ENCODE measurements at regions not wholly inside any gene's neighbourhood (a gene's known extent, or its start where the extent isn't known, plus 50 kb on each side); places are given as distances from the start of the nearest gene placed in this dataset.
A peak's percentile ranks its signal among the peaks of the same experiment; 100 is the strongest.

DNA sequence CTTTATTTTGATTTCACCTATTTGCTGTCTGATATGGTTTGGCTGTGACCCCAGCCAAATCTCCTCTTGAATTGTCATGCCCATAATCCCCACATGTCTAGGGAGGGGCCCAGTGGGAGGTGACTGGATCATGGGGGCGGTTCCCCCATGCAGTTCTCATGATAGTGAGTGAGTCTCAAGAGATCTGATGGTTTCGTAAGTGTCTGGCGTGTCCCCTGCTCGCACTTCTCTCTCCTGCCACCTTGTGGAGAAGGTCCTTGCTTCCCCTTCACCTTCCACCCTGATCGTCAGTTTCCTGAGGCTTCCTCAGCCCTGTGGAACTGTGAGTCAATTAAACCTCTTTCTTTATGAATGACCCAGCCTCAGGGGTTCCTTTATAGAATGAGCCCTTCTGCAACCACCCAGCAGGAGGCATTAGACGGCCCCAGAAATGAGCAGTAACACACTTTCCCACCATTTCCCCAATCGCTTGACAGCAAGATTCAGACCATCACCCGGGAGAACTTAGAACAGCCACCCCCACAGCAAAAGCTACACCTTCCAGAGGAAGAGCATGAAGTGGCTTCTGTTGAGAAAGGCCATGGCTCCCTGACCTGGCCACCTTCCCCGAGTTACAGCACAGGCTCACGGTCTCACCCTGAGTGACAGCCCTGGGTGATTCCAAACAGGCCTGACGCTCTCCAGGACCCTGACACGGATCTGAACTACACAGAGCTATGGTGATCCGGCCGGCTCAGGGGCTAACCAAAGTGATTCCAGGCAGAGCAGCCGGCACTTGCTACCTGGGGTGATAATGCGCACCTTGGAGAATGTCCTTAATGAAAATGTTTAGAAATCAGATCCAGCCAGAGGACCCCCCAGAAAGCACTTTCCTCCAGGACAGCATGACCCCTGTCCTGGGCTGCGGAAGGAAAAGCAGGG lies 131.2 kb upstream of the CDH4 start:
- TF ChIP-seq, protein P1, sequence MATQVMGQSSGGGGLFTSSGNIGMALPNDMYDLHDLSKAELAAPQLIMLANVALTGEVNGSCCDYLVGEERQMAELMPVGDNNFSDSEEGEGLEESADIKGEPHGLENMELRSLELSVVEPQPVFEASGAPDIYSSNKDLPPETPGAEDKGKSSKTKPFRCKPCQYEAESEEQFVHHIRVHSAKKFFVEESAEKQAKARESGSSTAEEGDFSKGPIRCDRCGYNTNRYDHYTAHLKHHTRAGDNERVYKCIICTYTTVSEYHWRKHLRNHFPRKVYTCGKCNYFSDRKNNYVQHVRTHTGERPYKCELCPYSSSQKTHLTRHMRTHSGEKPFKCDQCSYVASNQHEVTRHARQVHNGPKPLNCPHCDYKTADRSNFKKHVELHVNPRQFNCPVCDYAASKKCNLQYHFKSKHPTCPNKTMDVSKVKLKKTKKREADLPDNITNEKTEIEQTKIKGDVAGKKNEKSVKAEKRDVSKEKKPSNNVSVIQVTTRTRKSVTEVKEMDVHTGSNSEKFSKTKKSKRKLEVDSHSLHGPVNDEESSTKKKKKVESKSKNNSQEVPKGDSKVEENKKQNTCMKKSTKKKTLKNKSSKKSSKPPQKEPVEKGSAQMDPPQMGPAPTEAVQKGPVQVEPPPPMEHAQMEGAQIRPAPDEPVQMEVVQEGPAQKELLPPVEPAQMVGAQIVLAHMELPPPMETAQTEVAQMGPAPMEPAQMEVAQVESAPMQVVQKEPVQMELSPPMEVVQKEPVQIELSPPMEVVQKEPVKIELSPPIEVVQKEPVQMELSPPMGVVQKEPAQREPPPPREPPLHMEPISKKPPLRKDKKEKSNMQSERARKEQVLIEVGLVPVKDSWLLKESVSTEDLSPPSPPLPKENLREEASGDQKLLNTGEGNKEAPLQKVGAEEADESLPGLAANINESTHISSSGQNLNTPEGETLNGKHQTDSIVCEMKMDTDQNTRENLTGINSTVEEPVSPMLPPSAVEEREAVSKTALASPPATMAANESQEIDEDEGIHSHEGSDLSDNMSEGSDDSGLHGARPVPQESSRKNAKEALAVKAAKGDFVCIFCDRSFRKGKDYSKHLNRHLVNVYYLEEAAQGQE (IDR thresholded peaks at IDR 0.05; ENCODE audit: insufficient read depth in 1 of 2, low read depth in 2 of 2, low read length in 1 of 2) = no peak
- TF ChIP-seq, protein P2, sequence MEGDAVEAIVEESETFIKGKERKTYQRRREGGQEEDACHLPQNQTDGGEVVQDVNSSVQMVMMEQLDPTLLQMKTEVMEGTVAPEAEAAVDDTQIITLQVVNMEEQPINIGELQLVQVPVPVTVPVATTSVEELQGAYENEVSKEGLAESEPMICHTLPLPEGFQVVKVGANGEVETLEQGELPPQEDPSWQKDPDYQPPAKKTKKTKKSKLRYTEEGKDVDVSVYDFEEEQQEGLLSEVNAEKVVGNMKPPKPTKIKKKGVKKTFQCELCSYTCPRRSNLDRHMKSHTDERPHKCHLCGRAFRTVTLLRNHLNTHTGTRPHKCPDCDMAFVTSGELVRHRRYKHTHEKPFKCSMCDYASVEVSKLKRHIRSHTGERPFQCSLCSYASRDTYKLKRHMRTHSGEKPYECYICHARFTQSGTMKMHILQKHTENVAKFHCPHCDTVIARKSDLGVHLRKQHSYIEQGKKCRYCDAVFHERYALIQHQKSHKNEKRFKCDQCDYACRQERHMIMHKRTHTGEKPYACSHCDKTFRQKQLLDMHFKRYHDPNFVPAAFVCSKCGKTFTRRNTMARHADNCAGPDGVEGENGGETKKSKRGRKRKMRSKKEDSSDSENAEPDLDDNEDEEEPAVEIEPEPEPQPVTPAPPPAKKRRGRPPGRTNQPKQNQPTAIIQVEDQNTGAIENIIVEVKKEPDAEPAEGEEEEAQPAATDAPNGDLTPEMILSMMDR (IDR thresholded peaks at IDR 0.05) = peak; percentile 80
- no peak for TF ChIP-seq SIN3A (IDR thresholded peaks at IDR 0.05; ENCODE audit: borderline replicate concordance, insufficient read depth, low read depth, low read length)
- TF ChIP-seq POLR2AphosphoS5 (IDR thresholded peaks at IDR 0.05; ENCODE audit: low read depth, low read length) = no peak
- no peak for TF ChIP-seq TCF7L2 (IDR thresholded peaks at IDR 0.05; ENCODE audit: low read depth, low read length)
- Histone ChIP-seq H3K36me3 (ENCODE audit: control insufficient read depth, insufficient read depth, low read length) (no peaks in the 10 kb centered on the region), H3K4me3 (ENCODE audit: low read depth in 2 of 2, low read length in 2 of 2) (no peak overlapping the region), H3K4me1 (ENCODE audit: control insufficient read depth, insufficient read depth, low read length) (no peaks in the 10 kb centered on the region), H3K9me3 (ENCODE audit: control insufficient read depth, insufficient read depth, low read depth, low read length) (no peaks in the 10 kb centered on the region), H3K27ac (ENCODE audit: low read length) (no peak overlapping the region), H3K27me3 (ENCODE audit: control insufficient read depth, insufficient read depth, low read length) (peaks cover 4% of the 10 kb centered on the region; the same call in 1 of the 2 replicates)
- in situ Hi-C loops (cut with HindIII; ENCODE audit: low pct_unique_long_range_greater_than_20kb, low sequenced_read_pairs) = no loop called here
- ATAC-seq (peak; percentile 82; the same call in 1 of the 2 replicates), DNase-seq (ENCODE audit: low read depth, low spot score) (no peak)
- intact Hi-C loops (cut with micrococcal nuclease; ENCODE audit: unreplicated experiment) = loop anchor here (5.0 kb wide), 1 partner anchor 909 kb away; no protein-coding TSS in a partner anchor
- no TSS peak for BruUV-seq (replicated peaks)
- CTCF ChIA-PET = no interaction called here
- POLR2A ChIA-PET = no interaction called here

DNA sequence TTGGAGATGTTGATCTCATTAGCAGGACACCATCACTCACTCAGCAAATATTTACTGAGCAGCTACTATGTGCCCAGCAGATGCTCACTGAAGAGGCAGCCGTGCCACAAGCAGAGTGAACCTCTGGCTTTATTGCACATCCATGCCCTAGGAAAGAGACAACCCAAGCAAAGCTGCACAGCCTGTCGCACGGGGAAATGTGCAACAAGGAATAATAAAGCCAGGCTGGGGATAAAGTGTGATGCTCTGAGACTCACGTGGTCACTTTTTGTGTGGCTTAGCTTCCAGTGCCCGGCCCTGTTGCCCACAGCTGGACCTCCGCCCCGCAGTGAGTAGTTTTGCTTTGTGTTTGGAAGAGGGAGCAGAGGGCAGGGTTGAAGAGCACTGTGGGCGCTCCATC lies 130.4 kb upstream of the CDH4 start:
- POLR2A ChIA-PET = no interaction called here
- DNase-seq (ENCODE audit: low read depth, low spot score) = no peak
- no peaks in the 10 kb centered on the region for H3K36me3 ChIP-seq (ENCODE audit: control insufficient read depth, insufficient read depth, low read length)
- no peaks in the 10 kb centered on the region for H3K4me1 ChIP-seq (ENCODE audit: control insufficient read depth, insufficient read depth, low read length)
- no peak overlapping the region for H3K4me3 ChIP-seq (ENCODE audit: low read depth in 2 of 2, low read length in 2 of 2)
- in situ Hi-C loops (cut with HindIII; ENCODE audit: low pct_unique_long_range_greater_than_20kb, low sequenced_read_pairs) (no loop called here), intact Hi-C loops (cut with micrococcal nuclease; ENCODE audit: unreplicated experiment) (loop anchor here (5.0 kb wide), 1 partner anchor 909 kb away; no protein-coding TSS in a partner anchor)
- H3K27me3 ChIP-seq (ENCODE audit: control insufficient read depth, insufficient read depth, low read length) = peaks cover 4% of the 10 kb centered on the region; the same call in 1 of the 2 replicates
- ATAC-seq = no peak
- no TSS peak for BruUV-seq (replicated peaks)
- H3K27ac ChIP-seq (ENCODE audit: low read length) = no peak overlapping the region
- CTCF ChIA-PET = interaction anchor here (0.6 kb wide), 1 partner anchor 381 kb away, joined by 3 read pairs; no protein-coding TSS in a partner anchor
- TF ChIP-seq SIN3A (IDR thresholded peaks at IDR 0.05; ENCODE audit: borderline replicate concordance, insufficient read depth, low read depth, low read length) = no peak
- TF ChIP-seq TCF7L2 (IDR thresholded peaks at IDR 0.05; ENCODE audit: low read depth, low read length) = no peak
- TF ChIP-seq, protein P1 (IDR thresholded peaks at IDR 0.05; ENCODE audit: insufficient read depth in 1 of 2, low read depth in 2 of 2, low read length in 1 of 2) = no peak
- TF ChIP-seq, protein P2 (IDR thresholded peaks at IDR 0.05) = no peak
- TF ChIP-seq POLR2AphosphoS5 (IDR thresholded peaks at IDR 0.05; ENCODE audit: low read depth, low read length) = no peak
- no peaks in the 10 kb centered on the region for H3K9me3 ChIP-seq (ENCODE audit: control insufficient read depth, insufficient read depth, low read depth, low read length)

Measured in Panc1 (cell line).